Calu3 (cell line): ENCODE measurements at regions not wholly inside any gene's neighbourhood (a gene's known extent, or its start where the extent isn't known, plus 50 kb on each side); places are given as distances from the start of the nearest gene placed in this dataset.

Experiments used
- BruUV-seq: library from RNA; stranded (reverse); fragments of 400-500 nt; replicated peaks from 2 replicates; lab custom pipeline; 2021; lab: Mats Ljungman, UMichigan
- CTCF ChIA-PET: fragments of 300-600 bp; sonication (Branson Sonifier 250); formaldehyde crosslinking; loops from one replicate; lab custom pipeline; 2022; ENCODE audit warnings: antibody characterized with exemption; lab: Charles Lee
- DNase-seq: peaks from one replicate; pipeline ENCODE4 v3.0.0; 2022
- H3K27ac Mint-ChIP-seq: one replicate; pipeline ENCODE4 v1.8.0; 2022; ENCODE audit warnings: mixed read lengths; ENCODE audit not compliant: unreplicated experiment
- H3K27me3 Mint-ChIP-seq: one replicate; pipeline ENCODE4 v1.8.0; 2022; ENCODE audit warnings: mixed read lengths; ENCODE audit not compliant: unreplicated experiment
- H3K36me3 Mint-ChIP-seq: one replicate; pipeline ENCODE4 v1.8.0; 2022; ENCODE audit warnings: mild to moderate bottlenecking, moderate library complexity, mixed read lengths; ENCODE audit not compliant: insufficient read depth, unreplicated experiment
- H3K4me1 Mint-ChIP-seq: one replicate; pipeline ENCODE4 v1.8.0; 2022; ENCODE audit warnings: mild to moderate bottlenecking, low read depth, mixed read lengths; ENCODE audit not compliant: unreplicated experiment
- H3K4me3 Mint-ChIP-seq: one replicate; pipeline ENCODE4 v1.8.0; 2022; ENCODE audit warnings: mild to moderate bottlenecking, low read depth, moderate library complexity, mixed read lengths; ENCODE audit not compliant: unreplicated experiment
- H3K9me3 Mint-ChIP-seq: one replicate; pipeline ENCODE4 v1.8.0; 2022; ENCODE audit warnings: low read depth, mixed read lengths; ENCODE audit not compliant: unreplicated experiment
- intact Hi-C: fragments of 100-400 bp; cut with micrococcal nuclease; formaldehyde crosslinking; loops from one replicate; pipeline ENCODE4 v1.10.0; 2022; ENCODE audit not compliant: unreplicated experiment
- TF ChIP-seq, protein P1 (sequence below): fragments of 200-600 bp; IDR thresholded peaks from one replicate; pipeline ENCODE4 v1.8.0; 2022; ENCODE audit warnings: antibody characterized with exemption; ENCODE audit not compliant: unreplicated experiment

- TF ChIP-seq, protein P1, sequence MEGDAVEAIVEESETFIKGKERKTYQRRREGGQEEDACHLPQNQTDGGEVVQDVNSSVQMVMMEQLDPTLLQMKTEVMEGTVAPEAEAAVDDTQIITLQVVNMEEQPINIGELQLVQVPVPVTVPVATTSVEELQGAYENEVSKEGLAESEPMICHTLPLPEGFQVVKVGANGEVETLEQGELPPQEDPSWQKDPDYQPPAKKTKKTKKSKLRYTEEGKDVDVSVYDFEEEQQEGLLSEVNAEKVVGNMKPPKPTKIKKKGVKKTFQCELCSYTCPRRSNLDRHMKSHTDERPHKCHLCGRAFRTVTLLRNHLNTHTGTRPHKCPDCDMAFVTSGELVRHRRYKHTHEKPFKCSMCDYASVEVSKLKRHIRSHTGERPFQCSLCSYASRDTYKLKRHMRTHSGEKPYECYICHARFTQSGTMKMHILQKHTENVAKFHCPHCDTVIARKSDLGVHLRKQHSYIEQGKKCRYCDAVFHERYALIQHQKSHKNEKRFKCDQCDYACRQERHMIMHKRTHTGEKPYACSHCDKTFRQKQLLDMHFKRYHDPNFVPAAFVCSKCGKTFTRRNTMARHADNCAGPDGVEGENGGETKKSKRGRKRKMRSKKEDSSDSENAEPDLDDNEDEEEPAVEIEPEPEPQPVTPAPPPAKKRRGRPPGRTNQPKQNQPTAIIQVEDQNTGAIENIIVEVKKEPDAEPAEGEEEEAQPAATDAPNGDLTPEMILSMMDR, result no peak
- no peak overlapping the region for H3K27ac Mint-ChIP-seq
- DNase-seq, result no peak
- no peaks in the 10 kb centered on the region for H3K36me3 Mint-ChIP-seq
- no peaks in the 10 kb centered on the region for H3K27me3 Mint-ChIP-seq
- no peaks in the 10 kb centered on the region for H3K9me3 Mint-ChIP-seq
- no peak overlapping the region for H3K4me3 Mint-ChIP-seq
- intact Hi-C loops, result no loop called here
- no TSS peak for BruUV-seq
- CTCF ChIA-PET, result interaction anchor here (0.5 kb wide), 1 partner anchor 1082 kb away, joined by 3 read pairs; no protein-coding TSS in a partner anchor
- peaks cover 8% of the 10 kb centered on the region for H3K4me1 Mint-ChIP-seq
Measured at GRCh38 chr15:39502611-39503195, 78.2 kb upstream of the THBS1 start.

GRCh38 chr15:39503526-39503925 is 77.4 kb upstream of the THBS1 start:
- no peaks in the 10 kb centered on the region for H3K27me3 Mint-ChIP-seq
- intact Hi-C loops, result no loop called here
- H3K9me3 Mint-ChIP-seq, result no peaks in the 10 kb centered on the region
- no TSS peak for BruUV-seq
- H3K4me3 Mint-ChIP-seq, result no peak overlapping the region
- H3K27ac Mint-ChIP-seq, result no peak overlapping the region
- H3K36me3 Mint-ChIP-seq, result no peaks in the 10 kb centered on the region
- TF ChIP-seq, protein P1, result no peak
- peaks cover 8% of the 10 kb centered on the region for H3K4me1 Mint-ChIP-seq
- CTCF ChIA-PET, result no interaction called here
- DNase-seq, result no peak

DNA sequence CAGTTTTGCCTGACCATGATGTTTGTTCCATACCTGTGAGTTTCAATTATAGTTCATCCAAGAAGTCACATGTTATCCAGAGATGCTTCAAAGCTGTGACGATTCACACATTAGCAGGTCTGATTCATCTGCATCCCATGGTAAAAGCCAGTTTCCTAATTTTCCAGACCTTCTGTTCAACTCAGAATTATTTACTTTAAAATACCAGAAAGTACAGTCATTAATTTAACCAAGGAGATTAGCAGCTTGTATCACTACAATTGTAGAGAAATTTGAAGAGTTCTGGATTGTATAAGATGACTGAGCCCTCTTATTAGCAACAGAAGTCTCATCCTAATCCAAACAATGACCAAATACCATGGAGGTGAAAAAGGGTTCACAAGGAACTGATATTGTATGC is 76.1 kb upstream of the THBS1 start:
- no peaks in the 10 kb centered on the region for H3K36me3 Mint-ChIP-seq
- peaks cover 8% of the 10 kb centered on the region for H3K4me1 Mint-ChIP-seq
- CTCF ChIA-PET, result no interaction called here
- no TSS peak for BruUV-seq
- TF ChIP-seq, protein P1, result no peak
- intact Hi-C loops, result no loop called here
- H3K4me3 Mint-ChIP-seq, result no peak overlapping the region
- H3K27ac Mint-ChIP-seq, result no peak overlapping the region
- no peak for DNase-seq
- H3K27me3 Mint-ChIP-seq, result no peaks in the 10 kb centered on the region
- no peaks in the 10 kb centered on the region for H3K9me3 Mint-ChIP-seq

- CTCF ChIA-PET, result no interaction called here
- BruUV-seq, result no TSS peak
- intact Hi-C loops, result no loop called here
- H3K27ac Mint-ChIP-seq, result no peak overlapping the region
- H3K9me3 Mint-ChIP-seq, result no peaks in the 10 kb centered on the region
- H3K4me3 Mint-ChIP-seq, result no peak overlapping the region
- peaks cover 8% of the 10 kb centered on the region for H3K27me3 Mint-ChIP-seq
- TF ChIP-seq, protein P1, result no peak
- H3K36me3 Mint-ChIP-seq, result no peaks in the 10 kb centered on the region
- peaks cover 8% of the 10 kb centered on the region for H3K4me1 Mint-ChIP-seq
- DNase-seq, result no peak
Measured at GRCh38 chr15:39506146-39506545, 74.7 kb upstream of the THBS1 start.
